ENCODE measurements at regions not wholly inside any gene's neighbourhood (a gene's known extent, or its start where the extent isn't known, plus 50 kb on each side); places are given as distances from the start of the nearest gene placed in this dataset.
A peak's percentile ranks its signal among the peaks of the same experiment; 100 is the strongest.

DNA sequence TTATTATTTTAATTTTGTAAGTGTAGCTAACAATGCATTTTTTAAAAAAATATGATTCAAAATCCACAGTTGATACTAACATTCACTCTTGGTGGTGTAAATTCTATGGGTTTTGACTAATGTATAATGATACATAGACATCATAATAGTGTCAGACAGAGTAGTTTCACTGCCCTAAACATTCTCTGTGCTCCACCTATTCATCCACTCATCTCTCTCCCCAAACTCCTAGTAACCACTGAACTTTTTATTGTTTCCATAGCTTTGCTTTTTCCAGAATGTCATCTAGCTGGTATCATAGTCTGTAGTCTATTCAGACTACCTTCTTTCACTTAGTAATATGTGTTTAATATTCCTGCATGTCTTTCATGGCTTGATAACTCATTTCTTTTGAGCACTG is 194.0 kb upstream of the NLGN4Y start:
- intact Hi-C loops (cut with micrococcal nuclease): no loop called here
- TF ChIP-seq, protein P1, sequence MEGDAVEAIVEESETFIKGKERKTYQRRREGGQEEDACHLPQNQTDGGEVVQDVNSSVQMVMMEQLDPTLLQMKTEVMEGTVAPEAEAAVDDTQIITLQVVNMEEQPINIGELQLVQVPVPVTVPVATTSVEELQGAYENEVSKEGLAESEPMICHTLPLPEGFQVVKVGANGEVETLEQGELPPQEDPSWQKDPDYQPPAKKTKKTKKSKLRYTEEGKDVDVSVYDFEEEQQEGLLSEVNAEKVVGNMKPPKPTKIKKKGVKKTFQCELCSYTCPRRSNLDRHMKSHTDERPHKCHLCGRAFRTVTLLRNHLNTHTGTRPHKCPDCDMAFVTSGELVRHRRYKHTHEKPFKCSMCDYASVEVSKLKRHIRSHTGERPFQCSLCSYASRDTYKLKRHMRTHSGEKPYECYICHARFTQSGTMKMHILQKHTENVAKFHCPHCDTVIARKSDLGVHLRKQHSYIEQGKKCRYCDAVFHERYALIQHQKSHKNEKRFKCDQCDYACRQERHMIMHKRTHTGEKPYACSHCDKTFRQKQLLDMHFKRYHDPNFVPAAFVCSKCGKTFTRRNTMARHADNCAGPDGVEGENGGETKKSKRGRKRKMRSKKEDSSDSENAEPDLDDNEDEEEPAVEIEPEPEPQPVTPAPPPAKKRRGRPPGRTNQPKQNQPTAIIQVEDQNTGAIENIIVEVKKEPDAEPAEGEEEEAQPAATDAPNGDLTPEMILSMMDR (IDR thresholded peaks at IDR 0.05): no peak
- no peak for TF ChIP-seq EZH2 (IDR thresholded peaks at IDR 0.05; ENCODE audit: borderline replicate concordance, insufficient read depth, low read depth, low read length, poor library complexity, severe bottlenecking)
- no peak overlapping the region for H2AFZ ChIP-seq (ENCODE audit: insufficient read depth, low read depth, low read length, poor library complexity, severe bottlenecking)
- H3K36me3 ChIP-seq (replicated peaks in 1 of 2; ENCODE audit: control extremely low read depth in 1 of 2, control insufficient read depth in 1 of 2, extremely low read depth in 1 of 2, insufficient read depth in 2 of 2, low read length in 1 of 2): no peaks in the 10 kb centered on the region
- ChIA-PET POLR2A (no interaction called here), CTCF (no interaction called here)
- no peak overlapping the region for H3K4me3 ChIP-seq (ENCODE audit: control extremely low read depth in 1 of 5, extremely low read depth in 1 of 5, insufficient read depth in 1 of 5, low read depth in 2 of 5, low read length in 4 of 5)
- no peak overlapping the region for H3K27ac ChIP-seq (ENCODE audit: low read length in 2 of 2)
- Mint-ChIP-seq H3K27ac (no peak overlapping the region), H3K27me3 (no peaks in the 10 kb centered on the region), H3K9me3 (ENCODE audit: insufficient read depth) (no peaks in the 10 kb centered on the region), H3K4me3 (no peak overlapping the region), H3K4me1 (no peaks in the 10 kb centered on the region)
- no peaks in the 10 kb centered on the region for H3K27me3 ChIP-seq (replicated peaks in 1 of 4; ENCODE audit: control extremely low read depth in 1 of 4, control insufficient read depth in 3 of 4, insufficient read depth in 4 of 4, low read length in 3 of 4)
- H3K4me2 ChIP-seq (replicated peaks; ENCODE audit: low read depth, low read length, poor library complexity, severe bottlenecking): no peak overlapping the region
- DNase-seq: no peak
- no peaks in the 10 kb centered on the region for H3K9me3 ChIP-seq (ENCODE audit: control extremely low read depth in 1 of 3, control insufficient read depth in 2 of 3, insufficient read depth in 1 of 3, low read length in 2 of 3)
- no peaks in the 10 kb centered on the region for H3K4me1 ChIP-seq (ENCODE audit: control insufficient read depth in 2 of 2, insufficient read depth in 2 of 2, low read length in 2 of 2)
- ATAC-seq (ENCODE audit: low read depth): no peak
- no peak overlapping the region for H3K9ac ChIP-seq (ENCODE audit: low read length)
- H4K20me1 ChIP-seq (ENCODE audit: control insufficient read depth, insufficient read depth, low read length, poor library complexity, severe bottlenecking): no peaks in the 10 kb centered on the region
- H3K79me2 ChIP-seq (ENCODE audit: control insufficient read depth, insufficient read depth, low read length): no peaks in the 10 kb centered on the region

DNA sequence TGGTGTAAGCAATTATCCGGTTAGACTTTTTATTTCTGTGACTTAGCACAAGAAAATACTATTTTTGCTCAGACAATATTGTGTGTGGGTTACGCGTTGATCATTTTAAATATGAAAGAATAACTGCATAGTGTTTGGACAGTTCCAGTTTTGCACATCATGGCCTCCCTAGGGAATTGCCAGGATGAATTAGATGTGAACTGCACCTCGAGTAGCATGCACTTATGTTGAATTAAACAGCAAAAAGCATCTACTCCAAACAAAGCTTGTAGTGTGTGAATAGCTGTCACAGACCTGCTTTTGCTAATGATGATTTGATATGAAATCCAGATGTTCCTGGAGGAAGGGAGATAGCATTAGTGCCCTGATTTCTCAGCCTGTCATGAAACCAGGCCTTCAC is 184.8 kb upstream of the NLGN4Y start:
- H3K4me1 ChIP-seq (ENCODE audit: control insufficient read depth in 2 of 2, insufficient read depth in 2 of 2, low read length in 2 of 2): peaks cover 0 to 28% of the 10 kb centered on the region in 2 donors
- H3K4me2 ChIP-seq (replicated peaks; ENCODE audit: low read depth, low read length, poor library complexity, severe bottlenecking): no peak overlapping the region
- H3K9me3 Mint-ChIP-seq (ENCODE audit: insufficient read depth): no peaks in the 10 kb centered on the region
- no peaks in the 10 kb centered on the region for H3K9me3 ChIP-seq (ENCODE audit: control extremely low read depth in 1 of 3, control insufficient read depth in 2 of 3, insufficient read depth in 1 of 3, low read length in 2 of 3)
- no peak overlapping the region for H3K27ac Mint-ChIP-seq
- peak overlapping the region; percentile 71 for H3K4me3 Mint-ChIP-seq
- no peak for TF ChIP-seq EZH2 (IDR thresholded peaks at IDR 0.05; ENCODE audit: borderline replicate concordance, insufficient read depth, low read depth, low read length, poor library complexity, severe bottlenecking)
- TF ChIP-seq, protein P1 (IDR thresholded peaks at IDR 0.05): no peak
- no peaks in the 10 kb centered on the region for H3K79me2 ChIP-seq (ENCODE audit: control insufficient read depth, insufficient read depth, low read length)
- intact Hi-C loops (cut with micrococcal nuclease): no loop called here
- no peaks in the 10 kb centered on the region for H4K20me1 ChIP-seq (ENCODE audit: control insufficient read depth, insufficient read depth, low read length, poor library complexity, severe bottlenecking)
- no peak overlapping the region for H3K27ac ChIP-seq (ENCODE audit: low read length in 2 of 2)
- DNase-seq (peak; percentile 4), ATAC-seq (ENCODE audit: low read depth) (no peak)
- no peaks in the 10 kb centered on the region for H3K27me3 ChIP-seq (replicated peaks in 1 of 4; ENCODE audit: control extremely low read depth in 1 of 4, control insufficient read depth in 3 of 4, insufficient read depth in 4 of 4, low read length in 3 of 4)
- H3K27me3 Mint-ChIP-seq: no peaks in the 10 kb centered on the region
- H2AFZ ChIP-seq (ENCODE audit: insufficient read depth, low read depth, low read length, poor library complexity, severe bottlenecking): no peak overlapping the region
- CTCF ChIA-PET: no interaction called here
- no peak overlapping the region for H3K9ac ChIP-seq (ENCODE audit: low read length)
- POLR2A ChIA-PET: no interaction called here
- no peaks in the 10 kb centered on the region for H3K36me3 ChIP-seq (replicated peaks in 1 of 2; ENCODE audit: control extremely low read depth in 1 of 2, control insufficient read depth in 1 of 2, extremely low read depth in 1 of 2, insufficient read depth in 2 of 2, low read length in 1 of 2)
- no peak overlapping the region for H3K4me3 ChIP-seq (ENCODE audit: control extremely low read depth in 1 of 5, extremely low read depth in 1 of 5, insufficient read depth in 1 of 5, low read depth in 2 of 5, low read length in 4 of 5)
- no CpG with 5 or more reads among the region's 4 CpGs for WGBS (ENCODE audit: insufficient coverage)
- peaks cover 41% of the 10 kb centered on the region for H3K4me1 Mint-ChIP-seq

Measured in B cell (primary cell).